Ishikawa (cell line): ENCODE measurements at regions not wholly inside any gene's neighbourhood (a gene's known extent, or its start where the extent isn't known, plus 50 kb on each side); places are given as distances from the start of the nearest gene placed in this dataset.

ENCODE experiments used
- CEBPB ChIP-seq: IDR thresholded peaks from 2 replicates; pipeline ENCODE4 v1.6.1; 2012
- CREB1 ChIP-seq: IDR thresholded peaks from 2 replicates; pipeline ENCODE4 v1.6.1; 2012; ENCODE audit warnings: low read depth
- EGR1 ChIP-seq: IDR thresholded peaks from 2 replicates; pipeline ENCODE4 v1.6.1; 2012
- EP300 ChIP-seq: IDR thresholded peaks from 2 replicates; pipeline ENCODE4 v1.6.1; 2012; ENCODE audit warnings: borderline replicate concordance
- FOXM1 ChIP-seq: IDR thresholded peaks from 2 replicates; pipeline ENCODE4 v1.6.1; 2012; ENCODE audit warnings: low read depth, borderline replicate concordance
- MAX ChIP-seq: IDR thresholded peaks from 2 replicates; pipeline ENCODE4 v1.6.1; 2012
- RAD21 ChIP-seq: IDR thresholded peaks from 2 replicates; pipeline ENCODE4 v1.6.1; 2012; ENCODE audit warnings: low read depth
- REST ChIP-seq: IDR thresholded peaks from 2 replicates; pipeline ENCODE4 v1.6.1; 2012; ENCODE audit warnings: low read depth, mild to moderate bottlenecking
- TAF1 ChIP-seq: IDR thresholded peaks from 2 replicates; pipeline ENCODE4 v1.6.1; 2012; ENCODE audit warnings: low read depth, mild to moderate bottlenecking
- TCF12 ChIP-seq: IDR thresholded peaks from 2 replicates; pipeline ENCODE4 v1.6.1; 2012; ENCODE audit warnings: low read depth
- TEAD4 ChIP-seq: IDR thresholded peaks from 2 replicates; pipeline ENCODE4 v1.6.1; 2012
- ZBTB7A ChIP-seq: IDR thresholded peaks from 2 replicates; pipeline ENCODE4 v1.6.1; 2012; ENCODE audit warnings: low read depth

- no peak for TF ChIP-seq REST
- no peak for TF ChIP-seq TCF12
- TF ChIP-seq FOXM1, result no peak
- TF ChIP-seq RAD21, result no peak
- no peak for TF ChIP-seq EP300
- TF ChIP-seq EGR1, result no peak
- TF ChIP-seq CREB1, result no peak
- TF ChIP-seq MAX, result no peak
- TF ChIP-seq TAF1, result no peak
- no peak for TF ChIP-seq ZBTB7A
- TF ChIP-seq CEBPB, result no peak
- no peak for TF ChIP-seq TEAD4
These were observed 280.2 kb downstream of the SNX13 start for GRCh38 chr7:17660116-17660515.
